ENCODE measurements at regions not wholly inside any gene's neighbourhood (a gene's known extent, or its start where the extent isn't known, plus 50 kb on each side); places are given as distances from the start of the nearest gene placed in this dataset.
"Not testable (repeated sequence)": the region's sequence is repeated elsewhere in the genome, so short reads cannot be mapped to it uniquely, and the experiment has no call there.

GRCh38 chr7:109498131-109498530 lies 928.5 kb downstream of the DNAJB9 start:
- no peak for DNase-seq

DNA sequence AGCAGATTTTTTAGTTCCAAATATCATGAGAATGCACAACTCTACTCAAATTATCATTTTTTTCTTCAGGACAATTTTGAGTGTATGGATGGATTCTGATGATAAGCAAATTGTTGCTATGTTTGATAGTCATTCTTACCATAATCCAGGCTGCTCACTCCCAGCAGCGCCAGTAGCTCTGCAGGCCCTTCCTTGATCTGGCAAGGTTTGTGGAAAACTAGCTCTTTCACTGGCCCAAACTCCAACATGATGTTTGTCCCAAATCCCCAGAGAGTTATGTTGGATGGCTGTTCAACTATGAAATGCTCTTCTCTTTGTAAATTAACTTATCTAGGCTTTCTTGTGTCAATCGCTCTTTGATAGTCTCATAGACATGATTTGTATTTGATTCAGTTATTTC lies 933.7 kb downstream of the DNAJB9 start:
- DNase-seq: no peak

DNA sequence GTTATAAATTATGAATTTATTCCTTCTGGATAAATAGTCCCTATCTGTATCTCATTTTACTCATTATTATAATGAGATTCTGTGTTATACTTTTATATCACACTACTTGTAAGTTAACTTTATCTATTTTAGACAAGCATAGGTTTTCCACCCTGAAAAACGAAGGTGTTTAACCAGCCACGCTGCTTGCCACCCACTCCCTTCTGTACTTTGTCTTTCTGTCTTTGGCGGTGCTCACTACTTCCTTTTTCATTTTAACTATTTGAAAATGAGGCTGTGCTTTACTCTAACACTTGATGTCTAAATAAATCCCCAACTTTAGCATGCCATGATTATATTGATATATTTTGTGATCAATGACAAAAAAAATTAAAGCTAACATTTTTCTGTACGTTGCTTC lies 952.9 kb downstream of the DNAJB9 start:
- DNase-seq: no peak

- no peak for DNase-seq
Observed at GRCh38 chr7:109527833-109528232, 958.2 kb downstream of the DNAJB9 start.

DNA sequence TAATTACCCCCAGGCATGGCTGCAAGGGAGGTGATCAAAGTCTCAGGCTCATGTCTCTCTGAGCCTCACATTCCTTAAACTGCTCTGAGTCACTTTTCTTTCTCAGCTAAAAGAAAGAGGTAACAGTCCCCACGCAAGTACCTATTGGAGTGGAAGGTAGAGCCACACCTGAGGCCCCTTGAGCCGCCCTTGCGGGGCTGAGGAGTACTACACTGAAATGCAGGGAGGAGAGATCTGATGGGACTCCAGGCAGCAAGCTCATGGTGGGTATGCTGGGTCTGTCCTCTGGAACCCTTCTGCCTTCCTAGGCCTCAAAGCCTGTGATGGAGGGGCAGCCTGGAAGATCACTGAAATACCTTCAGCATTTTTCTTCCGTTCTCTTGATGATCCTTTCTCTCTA lies 960.0 kb downstream of the DNAJB9 start:
- no peak for DNase-seq

GRCh38 chr7:109532262-109532992 lies 962.8 kb downstream of the DNAJB9 start:
- no peak for DNase-seq

GRCh38 chr7:109545686-109546085 lies 976.0 kb downstream of the DNAJB9 start:
- no peak for DNase-seq

DNA sequence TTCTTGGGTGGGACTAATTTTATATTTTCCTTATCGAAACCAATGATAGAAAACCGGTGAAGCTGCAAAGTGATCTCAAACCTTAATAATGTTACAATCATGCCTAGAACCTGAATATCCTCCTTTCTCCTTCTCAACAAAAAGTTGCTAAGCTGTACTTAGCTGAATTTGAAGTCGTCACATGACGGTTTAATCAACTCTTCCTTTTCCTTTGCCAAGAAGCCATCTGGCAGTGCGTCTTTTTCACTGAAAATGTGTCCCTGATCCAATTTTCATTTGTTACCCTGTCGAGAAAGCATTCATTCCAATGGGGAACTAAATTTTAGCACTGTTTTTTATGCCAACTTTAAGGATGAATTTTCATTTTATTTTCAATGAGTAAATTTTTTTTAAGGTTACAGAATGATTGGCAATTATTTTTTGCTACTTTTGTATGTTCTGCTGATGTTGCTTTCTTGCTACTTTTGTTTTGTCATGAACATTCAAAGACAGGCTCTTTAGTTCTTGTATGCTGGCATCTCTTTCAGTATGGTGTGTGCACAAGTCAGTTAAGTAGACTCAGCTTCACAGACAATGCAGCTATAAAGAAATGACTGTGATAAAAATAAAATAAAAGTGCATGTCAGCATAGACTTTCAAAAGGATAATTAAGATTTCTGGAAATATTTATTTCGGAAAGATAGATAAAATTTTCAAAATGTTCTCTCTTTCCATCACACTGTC lies 980.0 kb downstream of the DNAJB9 start:
- no peak for DNase-seq

- no peak for DNase-seq
Observed at GRCh38 chr7:109552017-109552416, 982.3 kb downstream of the DNAJB9 start.

DNA sequence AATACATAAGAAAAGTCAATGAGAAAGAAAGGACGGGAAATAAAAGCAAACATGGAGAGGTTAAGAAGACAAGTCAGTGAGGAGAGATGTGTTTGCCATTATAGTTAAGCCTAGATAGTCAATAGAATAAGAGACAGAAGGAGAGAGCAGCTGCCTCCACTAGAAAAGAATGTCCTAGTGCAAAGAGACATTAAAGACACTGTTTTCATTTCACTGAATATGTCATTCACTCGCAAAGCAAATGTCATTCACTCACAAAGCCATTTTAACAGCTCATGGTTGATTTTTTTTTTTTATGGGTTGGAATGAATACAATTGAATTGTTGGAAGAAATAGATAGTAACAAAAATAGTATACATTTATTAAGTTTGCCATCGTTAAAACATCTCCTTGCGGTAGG lies 1007.6 kb downstream of the DNAJB9 start:
- DNase-seq: no peak

GRCh38 chr7:109579901-109580300 lies 1010.2 kb downstream of the DNAJB9 start:
- no peak for DNase-seq

- DNase-seq: no peak
Observed at GRCh38 chr7:109582211-109582610, 1012.5 kb downstream of the DNAJB9 start.

- not testable (repeated sequence) for DNase-seq
Observed at GRCh38 chr7:109596948-109597347, 1027.3 kb downstream of the DNAJB9 start.

DNA sequence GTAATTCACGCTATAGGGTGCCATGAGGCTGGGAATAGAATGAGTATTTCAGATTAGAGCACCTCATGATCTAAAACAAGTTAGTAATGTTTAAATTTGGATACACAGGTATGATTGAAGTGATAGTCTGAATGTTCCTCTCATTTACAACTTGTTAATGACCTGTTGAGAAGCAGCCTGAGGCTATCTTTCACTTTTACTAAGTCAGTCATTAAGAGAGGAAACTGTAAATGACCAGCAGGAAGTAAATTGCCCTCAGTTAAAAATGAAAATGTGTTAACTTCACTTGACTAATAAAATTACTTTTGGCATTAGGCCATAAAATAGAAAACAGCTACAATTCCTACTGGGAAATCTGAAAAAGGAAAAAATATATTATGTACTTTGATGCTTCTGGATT lies 1042.0 kb downstream of the DNAJB9 start:
- no peak for DNase-seq

GRCh38 chr7:109616551-109617069 lies 1046.9 kb downstream of the DNAJB9 start:
- DNase-seq: no peak

DNA sequence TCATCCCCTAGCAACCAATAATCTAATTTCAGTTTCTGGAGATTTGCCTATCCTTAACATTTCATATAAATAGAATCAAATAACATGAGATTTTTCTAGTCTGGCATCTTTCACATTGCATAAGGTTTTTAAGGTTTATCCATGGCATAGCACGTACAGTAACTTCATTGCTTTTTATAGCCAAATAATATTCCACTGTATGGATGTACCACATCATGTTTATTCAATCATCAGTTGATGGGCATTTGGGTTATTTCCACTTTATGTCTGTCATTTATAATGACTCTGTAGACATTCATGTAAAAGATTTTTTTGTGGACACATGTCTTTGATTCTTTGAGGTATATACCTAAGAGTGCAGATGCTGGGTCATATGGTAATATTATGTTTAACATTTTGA lies 1052.6 kb downstream of the DNAJB9 start:
- DNase-seq: no peak

GRCh38 chr7:109632890-109633289 lies 1063.2 kb downstream of the DNAJB9 start:
- DNase-seq: not testable (repeated sequence)

- no peak for DNase-seq
Observed at GRCh38 chr7:109635374-109635773, 1065.7 kb downstream of the DNAJB9 start.

- DNase-seq: no peak
Observed at GRCh38 chr7:109637428-109637990, 1067.8 kb downstream of the DNAJB9 start.

GRCh38 chr7:109638321-109638720 lies 1068.6 kb downstream of the DNAJB9 start:
- DNase-seq: no peak

GRCh38 chr7:109639561-109639960 lies 1069.9 kb downstream of the DNAJB9 start:
- no peak for DNase-seq

DNA sequence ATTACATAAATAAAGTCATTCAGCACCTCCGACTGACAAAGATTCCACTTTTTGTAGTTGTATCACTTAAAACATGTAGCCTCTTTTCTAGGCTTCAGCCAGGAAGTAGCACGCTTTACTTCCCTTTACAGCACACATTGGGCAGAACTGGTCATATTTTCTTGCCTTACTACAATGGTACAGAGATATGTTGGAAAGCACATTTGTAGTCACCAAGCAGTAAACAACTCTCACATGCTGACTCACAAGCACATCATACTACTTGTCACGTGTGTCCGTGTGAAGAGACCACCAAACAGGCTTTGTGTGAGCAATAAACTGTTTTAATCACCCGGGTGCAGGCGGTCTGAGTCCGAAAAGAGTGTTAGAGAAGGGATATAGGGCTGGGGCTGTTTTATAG lies 1071.8 kb downstream of the DNAJB9 start:
- no peak for DNase-seq

GRCh38 chr7:109646124-109646523 lies 1076.5 kb downstream of the DNAJB9 start:
- DNase-seq: no peak

DNA sequence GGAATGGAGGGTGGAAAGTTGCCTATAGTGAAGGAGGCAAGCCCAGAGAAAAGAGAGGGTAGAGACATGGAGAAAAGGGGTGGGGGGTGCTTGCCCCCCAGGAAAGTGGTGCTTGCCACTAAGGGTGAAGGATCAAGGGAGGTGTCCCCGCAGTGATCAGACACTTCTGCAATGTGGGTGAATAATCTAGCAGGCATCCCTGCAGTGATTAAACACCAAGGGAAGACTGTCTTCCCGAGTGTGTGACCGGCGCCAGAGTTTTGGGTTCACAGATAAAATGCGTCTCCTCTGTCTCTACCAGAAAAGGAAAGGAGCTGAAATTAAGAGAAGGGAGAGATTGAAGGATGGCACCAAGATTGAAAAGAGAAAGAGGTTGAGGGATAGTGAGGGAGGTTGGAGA lies 1076.9 kb downstream of the DNAJB9 start:
- DNase-seq: not testable (repeated sequence)

Measured in activated naive CD4-positive, alpha-beta T cell treated with anti-CD3 and anti-CD28 coated beads, Interleukin-2, amount 50 U/mL, for 16 hours (primary cell).